GM19238 (cell line): ENCODE measurements at regions not wholly inside any gene's neighbourhood (a gene's known extent, or its start where the extent isn't known, plus 50 kb on each side); places are given as distances from the start of the nearest gene placed in this dataset.

ENCODE experiments used
- DNase-seq: peaks from one replicate; pipeline ENCODE4 v3.0.0; 2011; ENCODE audit warnings: low spot score; ENCODE audit not compliant: insufficient read length

DNA sequence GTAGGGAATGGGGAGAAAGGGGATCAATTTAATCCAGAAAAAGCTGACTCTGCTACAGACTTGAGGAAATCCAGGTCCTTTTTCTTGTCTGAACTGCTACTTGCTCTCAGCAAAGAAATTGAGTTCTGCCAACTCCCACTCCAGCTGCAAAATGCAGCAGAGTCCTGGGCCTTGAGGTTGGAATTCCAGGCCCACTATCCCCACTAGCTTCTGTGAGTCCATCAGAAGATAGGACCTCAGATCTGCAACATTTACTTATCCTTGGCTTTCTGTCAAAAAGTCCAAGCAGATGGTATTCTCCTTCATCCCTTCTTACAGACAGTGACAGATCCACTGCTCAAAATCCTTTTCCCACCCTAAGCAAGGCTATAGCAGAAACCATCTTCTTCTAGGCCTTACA lies 219.2 kb downstream of the ARHGAP12 start:
- no peak for DNase-seq

DNA sequence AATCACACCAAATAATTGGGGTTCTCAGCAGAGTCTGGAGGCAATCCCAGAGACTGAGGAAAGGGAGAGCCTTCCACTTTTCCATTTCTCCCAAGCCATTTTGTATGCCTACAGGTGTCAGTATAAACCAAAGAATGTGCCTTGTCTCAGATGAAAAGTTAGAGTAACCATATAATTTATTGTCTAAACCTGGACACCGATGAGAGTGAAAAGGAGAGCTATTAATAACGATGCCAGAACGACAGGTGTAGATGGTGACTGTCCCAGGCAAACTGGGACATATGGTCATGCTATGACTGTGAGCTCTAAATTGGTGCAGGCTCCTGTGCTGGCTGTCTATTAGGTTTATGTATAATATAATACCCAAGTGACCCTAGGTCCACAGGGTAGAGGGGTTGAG lies 219.6 kb downstream of the ARHGAP12 start:
- DNase-seq, result no peak

- DNase-seq, result no peak
Measured at GRCh38 chr10:31708474-31708873, 220.2 kb downstream of the ARHGAP12 start.

GRCh38 chr10:31708046-31708445 lies 220.6 kb downstream of the ARHGAP12 start:
- no peak for DNase-seq

DNA sequence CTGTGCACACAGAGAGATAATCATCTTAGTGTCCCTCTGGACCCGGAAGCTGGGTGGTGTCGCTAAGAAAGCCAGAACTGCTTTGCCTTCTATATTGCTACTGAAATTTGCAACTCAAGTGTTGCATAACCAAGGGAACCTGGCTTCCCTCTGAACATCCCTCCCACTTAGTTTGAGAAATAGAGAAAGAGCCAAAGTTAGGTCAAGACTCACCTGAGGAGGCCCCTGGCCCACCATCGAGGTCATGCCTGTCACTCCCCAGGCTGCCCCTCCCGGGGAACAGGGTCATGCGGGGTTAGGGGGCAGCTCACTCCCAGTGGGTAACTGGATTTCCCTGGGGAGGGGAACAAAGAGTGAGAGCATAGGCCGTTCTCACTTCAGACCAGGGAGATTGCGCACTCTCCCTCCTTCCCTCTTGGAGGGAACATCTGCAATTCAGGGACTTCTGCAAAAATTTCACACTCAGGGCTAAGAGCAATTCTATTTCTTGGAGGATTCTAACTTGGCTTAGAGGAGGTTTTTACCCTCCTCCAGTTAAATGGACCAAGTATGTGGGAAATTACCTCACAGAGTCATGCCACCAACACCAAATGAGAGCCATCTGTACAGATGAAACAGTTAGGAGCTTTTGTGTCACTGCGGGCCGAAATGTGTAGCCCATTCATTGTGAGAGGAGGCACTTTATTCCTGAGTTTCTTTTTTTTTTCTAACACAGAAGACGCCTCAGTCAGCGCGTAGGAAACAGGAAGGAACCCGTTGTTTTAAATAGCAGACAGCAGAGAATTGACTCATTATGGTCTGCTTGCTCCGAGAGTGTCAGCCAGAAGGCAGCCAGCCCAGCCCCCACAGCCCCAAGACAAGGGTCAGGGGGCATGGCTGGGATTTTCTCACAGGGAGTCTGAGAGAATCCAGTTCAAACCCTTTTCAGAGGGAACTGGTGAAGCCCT lies 221.3 kb downstream of the ARHGAP12 start:
- DNase-seq, result peak; percentile 56

- DNase-seq, result no peak
Measured at GRCh38 chr10:31706464-31707092, 222.1 kb downstream of the ARHGAP12 start.

- DNase-seq, result no peak
Measured at GRCh38 chr10:31705136-31705535, 223.5 kb downstream of the ARHGAP12 start.

DNA sequence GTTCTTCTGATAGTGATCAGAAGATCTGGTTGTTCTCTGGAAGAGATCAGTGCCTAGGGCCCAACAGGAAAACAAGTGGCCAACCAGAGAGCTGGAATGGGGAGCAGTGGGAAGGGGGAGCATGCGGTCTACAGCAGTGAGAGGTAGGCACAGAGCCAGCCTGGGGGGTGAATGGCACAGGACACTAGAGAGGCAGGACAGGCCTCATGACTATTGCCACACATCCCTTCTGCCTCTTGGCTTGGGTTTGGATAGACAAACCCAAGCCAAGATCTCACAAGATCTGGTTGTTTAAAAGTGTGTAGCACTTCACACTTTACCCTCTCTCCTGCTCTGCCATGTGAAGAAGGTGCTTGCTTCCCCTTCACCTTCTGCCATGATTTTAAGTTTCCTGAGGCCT lies 224.4 kb downstream of the ARHGAP12 start:
- no peak for DNase-seq

DNA sequence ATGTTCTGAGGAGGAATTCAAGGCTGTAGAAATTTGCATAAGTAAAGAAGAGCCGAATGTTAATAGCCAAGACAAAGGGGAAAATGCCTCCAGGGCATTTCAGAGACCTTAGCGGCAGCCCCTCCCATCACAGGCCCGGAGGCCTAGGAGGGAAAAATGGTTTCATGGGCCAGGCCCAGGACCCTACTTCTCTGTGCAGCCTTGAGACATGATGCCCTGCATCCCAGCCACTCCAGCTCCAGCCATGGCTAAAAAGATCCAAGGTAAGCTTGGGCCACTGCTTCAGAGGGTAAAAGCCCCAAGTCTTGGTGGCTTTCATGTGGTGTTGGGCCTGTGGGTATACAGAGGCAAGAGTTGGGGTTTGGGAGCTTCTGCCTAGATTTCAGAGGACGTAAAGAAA lies 225.7 kb downstream of the ARHGAP12 start:
- no peak for DNase-seq

DNA sequence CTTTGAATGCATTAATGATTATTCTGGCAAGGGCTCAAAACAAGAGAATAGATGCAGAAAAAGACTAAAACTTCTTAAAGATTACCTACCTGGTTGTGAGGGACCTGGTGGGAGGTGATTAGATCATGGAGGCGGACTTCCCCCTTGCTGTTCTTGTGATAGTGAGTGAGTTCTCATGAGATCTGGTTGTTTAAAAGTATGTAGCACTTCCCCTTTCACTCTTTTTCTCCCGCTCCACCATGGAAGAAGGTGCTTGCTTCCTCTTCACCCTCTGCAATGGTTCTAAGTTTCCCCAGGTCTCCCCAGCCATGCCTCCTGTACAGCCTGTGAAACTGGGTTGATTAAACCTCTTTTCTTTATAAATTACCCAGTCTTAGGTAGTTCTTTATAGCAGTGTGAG lies 226.6 kb downstream of the ARHGAP12 start:
- DNase-seq, result no peak

GRCh38 chr10:31701546-31701945 lies 227.1 kb downstream of the ARHGAP12 start:
- DNase-seq, result no peak

DNA sequence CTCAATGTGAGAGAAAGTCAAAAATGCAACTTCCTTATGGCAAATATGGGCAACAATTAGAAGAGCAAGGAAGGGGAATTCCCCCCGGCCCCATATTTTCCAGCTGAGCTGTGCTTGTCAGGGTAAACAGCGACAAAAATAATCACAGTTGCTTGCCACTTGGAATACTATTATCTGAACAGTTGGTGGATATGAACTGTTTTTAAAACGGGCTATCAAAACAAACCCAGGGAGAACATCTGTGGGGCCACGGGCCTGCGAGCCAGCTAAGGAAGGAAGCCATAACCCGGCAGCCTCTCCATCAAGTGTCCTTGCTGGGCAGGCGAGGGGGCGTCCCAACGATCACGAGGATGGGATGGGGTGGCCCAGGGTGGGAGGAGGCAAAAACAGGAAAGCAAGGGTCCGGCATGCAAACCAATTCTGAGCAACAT lies 228.4 kb downstream of the ARHGAP12 start:
- no peak for DNase-seq

DNA sequence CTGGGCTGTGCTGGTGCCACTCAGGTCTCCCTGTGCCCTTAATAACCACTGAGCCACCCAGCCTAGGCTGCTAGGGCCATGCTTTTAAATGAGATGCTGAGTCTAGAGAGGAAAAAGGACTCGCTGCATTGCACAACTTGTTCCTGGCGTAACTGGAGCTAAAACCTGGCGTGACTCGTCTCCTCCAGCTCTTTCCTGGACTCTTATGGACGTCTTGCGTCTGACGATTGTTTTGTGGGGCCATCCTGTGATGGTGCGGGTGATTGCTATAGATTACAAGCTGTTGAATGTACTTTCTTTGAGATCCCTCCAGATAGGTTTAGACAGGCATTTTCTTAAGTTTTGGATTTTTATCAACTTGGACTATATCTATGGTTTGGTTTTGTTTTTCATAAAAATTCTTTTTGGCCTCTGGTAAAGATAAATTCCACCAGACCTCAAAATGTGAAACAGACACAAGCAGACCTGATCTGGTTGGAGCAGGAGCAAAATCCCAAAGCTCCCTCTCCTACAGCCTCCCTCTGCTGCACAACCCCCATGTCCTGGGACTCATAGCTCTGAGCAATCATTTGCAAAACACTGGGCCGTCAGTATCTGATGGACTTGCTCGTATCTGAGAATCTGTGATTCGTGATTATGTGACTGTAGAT lies 230.3 kb downstream of the ARHGAP12 start:
- DNase-seq, result no peak

DNA sequence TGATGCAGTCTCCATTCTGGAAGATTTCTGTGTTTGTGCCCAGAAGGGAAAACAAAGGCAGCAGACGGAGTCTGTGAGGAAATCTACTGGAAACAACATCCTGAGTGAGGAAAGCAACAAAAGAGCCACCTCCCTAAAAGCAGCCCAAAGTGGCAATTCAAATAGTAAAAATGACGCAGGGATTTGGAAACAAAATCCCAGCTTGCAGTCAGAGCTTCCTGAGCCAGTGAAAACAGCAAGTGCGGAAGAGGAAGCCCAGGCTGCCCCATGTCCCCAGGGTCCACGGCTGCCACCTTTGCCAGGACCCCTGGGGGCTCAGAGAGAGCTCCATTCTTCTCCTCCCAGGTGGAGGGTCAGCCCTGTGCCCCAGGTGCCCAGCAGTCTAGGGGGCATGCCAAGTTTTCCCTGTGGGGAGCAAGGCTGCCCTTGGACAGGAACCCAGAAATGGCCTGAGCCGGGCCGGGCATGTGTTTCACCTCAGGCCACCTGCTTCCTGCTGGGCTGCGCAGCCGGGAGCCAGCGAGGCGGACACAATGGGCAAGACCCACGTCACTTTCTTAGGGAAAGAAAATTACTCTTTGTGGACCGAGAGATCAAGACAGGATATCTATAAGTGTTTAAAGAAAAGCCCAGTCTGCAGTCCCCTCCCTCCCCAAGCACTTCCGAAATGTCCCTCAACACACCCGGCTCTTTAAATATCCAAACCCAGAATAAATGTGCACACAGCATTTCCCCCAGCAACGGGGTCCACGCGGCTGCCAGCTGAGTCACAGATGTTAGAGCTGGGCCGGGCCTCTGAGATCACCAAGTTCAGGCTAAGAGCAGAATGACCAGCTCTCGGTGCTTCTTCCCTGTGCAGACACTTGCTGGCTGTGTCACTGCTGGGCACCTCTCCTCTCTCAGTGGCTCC lies 231.1 kb downstream of the ARHGAP12 start:
- no peak for DNase-seq

- DNase-seq, result no peak
Measured at GRCh38 chr10:31694929-31695837, 233.4 kb downstream of the ARHGAP12 start.

DNA sequence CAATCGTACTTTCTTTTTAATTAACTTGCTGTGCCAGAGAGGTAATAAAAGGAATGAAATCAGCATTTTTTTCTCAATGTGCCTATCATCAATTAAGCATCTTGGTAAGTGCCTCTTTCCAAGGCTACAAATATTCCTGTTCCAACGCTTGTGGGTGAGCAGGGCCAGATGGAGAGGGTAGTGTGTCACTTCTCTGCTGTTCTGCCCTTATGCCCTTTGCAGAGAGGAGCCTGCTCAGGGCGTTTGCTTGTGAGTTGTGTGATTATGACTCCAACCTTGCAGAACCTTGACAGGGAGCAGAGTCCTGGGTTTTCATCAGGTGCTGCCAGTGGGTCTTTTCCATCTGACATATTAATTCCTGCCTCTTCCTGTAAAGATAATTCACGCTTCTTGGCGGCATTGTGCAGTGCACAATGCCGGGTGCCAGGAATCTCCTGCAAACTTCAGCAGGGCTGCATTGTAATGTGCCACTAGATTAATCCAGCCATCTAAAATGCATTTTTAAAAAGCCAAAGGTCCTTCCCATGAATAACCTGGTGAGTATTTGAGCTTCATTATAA lies 234.4 kb downstream of the ARHGAP12 start:
- DNase-seq, result no peak

DNA sequence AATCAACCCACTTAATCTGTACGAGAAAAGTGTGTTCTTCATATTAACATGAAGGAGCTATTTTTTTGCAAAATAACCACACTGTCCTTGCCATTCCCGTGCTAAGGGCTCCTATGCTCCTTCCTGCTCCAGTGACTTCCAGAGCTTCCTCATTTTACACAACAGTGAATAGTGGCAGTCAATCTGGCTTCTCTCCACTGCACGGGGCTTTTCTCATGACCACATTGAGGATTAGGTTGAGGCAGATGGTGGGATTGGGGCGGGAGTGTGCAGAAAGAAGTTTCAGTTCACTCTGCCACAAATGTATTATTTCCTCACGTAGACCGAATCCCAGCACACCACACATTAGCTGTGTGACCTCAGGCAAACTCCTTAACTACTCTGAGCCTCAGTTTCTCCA lies 235.1 kb downstream of the ARHGAP12 start:
- no peak for DNase-seq

GRCh38 chr10:31689233-31689632 lies 239.4 kb downstream of the ARHGAP12 start:
- DNase-seq, result no peak

GRCh38 chr10:31687663-31688482 lies 240.8 kb downstream of the ARHGAP12 start:
- DNase-seq, result no peak
